HL-60 (cell line): ENCODE measurements at regions not wholly inside any gene's neighbourhood (a gene's known extent, or its start where the extent isn't known, plus 50 kb on each side); places are given as distances from the start of the nearest gene placed in this dataset.

Source experiments
- CTCF ChIP-seq: IDR thresholded peaks from one replicate; pipeline ENCODE4 v1.5.1; 2011; ENCODE audit warnings: low read length, control low read depth, inconsistent platforms; ENCODE audit not compliant: insufficient read depth
- GABPA ChIP-seq: IDR thresholded peaks from 2 replicates; pipeline ENCODE4 v1.6.1; 2012; ENCODE audit warnings: low read depth
- POLR2AphosphoS5 ChIP-seq: IDR thresholded peaks from 2 replicates; pipeline ENCODE4 v1.6.1; 2012; ENCODE audit warnings: low read depth
- REST ChIP-seq: IDR thresholded peaks from 2 replicates; pipeline ENCODE4 v1.6.1; 2012; ENCODE audit warnings: low read depth; ENCODE audit not compliant: insufficient replicate concordance
- SPI1 ChIP-seq: IDR thresholded peaks from 2 replicates; pipeline ENCODE4 v1.6.1; 2012; ENCODE audit warnings: low read depth, mild to moderate bottlenecking, borderline replicate concordance

GRCh38 chr4:29805245-29805644 lies 914.9 kb upstream of the PCDH7 start:
- TF ChIP-seq CTCF (no peak), REST (no peak), POLR2AphosphoS5 (no peak), GABPA (no peak), SPI1 (no peak)
